GM12892 (cell line): ENCODE measurements at regions not wholly inside any gene's neighbourhood (a gene's known extent, or its start where the extent isn't known, plus 50 kb on each side); places are given as distances from the start of the nearest gene placed in this dataset.

ENCODE experiments used
- POLR2A ChIP-seq: IDR thresholded peaks from 2 replicates; pipeline ENCODE4 v1.6.1; 2011; ENCODE audit warnings: low read depth, low read length, control low read depth
- POLR2AphosphoS5 ChIP-seq: IDR thresholded peaks from 2 replicates; pipeline ENCODE4 v1.6.1; 2011; ENCODE audit warnings: low read depth, low read length, control low read depth
- TAF1 ChIP-seq: IDR thresholded peaks from 2 replicates; pipeline ENCODE4 v1.6.1; 2011; ENCODE audit warnings: low read depth, mild to moderate bottlenecking, control low read depth, low read length, borderline replicate concordance

- no peak for TF ChIP-seq TAF1
- no peak for TF ChIP-seq POLR2AphosphoS5
- TF ChIP-seq POLR2A, result no peak
Measured at GRCh38 chr7:49308787-49309186, 384.4 kb downstream of the CDC14C start.
